Activated naive CD4-positive, alpha-beta T cell treated with anti-CD3 and anti-CD28 coated beads, Interleukin-2, amount 50 U/mL, for 24 hours (primary cell): ENCODE measurements at regions not wholly inside any gene's neighbourhood (a gene's known extent, or its start where the extent isn't known, plus 50 kb on each side); places are given as distances from the start of the nearest gene placed in this dataset.
A peak's percentile ranks its signal among the peaks of the same experiment; 100 is the strongest.

Experiments
- H3K27ac Mint-ChIP-seq: one replicate; pipeline ENCODE4 v1.8.0; 2021; ENCODE audit warnings: mild to moderate bottlenecking, mixed read lengths
- H3K27me3 Mint-ChIP-seq: one replicate; pipeline ENCODE4 v1.8.0; 2021; ENCODE audit warnings: mixed read lengths
- H3K36me3 Mint-ChIP-seq: one replicate; pipeline ENCODE4 v1.8.0; 2021; ENCODE audit warnings: mixed read lengths
- H3K4me1 Mint-ChIP-seq: one replicate; pipeline ENCODE4 v1.8.0; 2021; ENCODE audit warnings: mixed read lengths
- H3K4me3 Mint-ChIP-seq: one replicate; pipeline ENCODE4 v1.8.0; 2021; ENCODE audit warnings: mild to moderate bottlenecking, mixed read lengths
- H3K9me3 Mint-ChIP-seq: one replicate; pipeline ENCODE4 v1.8.0; 2021; ENCODE audit warnings: mixed read lengths

- H3K36me3 Mint-ChIP-seq, result no peaks in the 10 kb centered on the region
- H3K4me1 Mint-ChIP-seq, result peaks cover 5% of the 10 kb centered on the region
- no peak overlapping the region for H3K4me3 Mint-ChIP-seq
- no peak overlapping the region for H3K27ac Mint-ChIP-seq
- no peaks in the 10 kb centered on the region for H3K27me3 Mint-ChIP-seq
- no peaks in the 10 kb centered on the region for H3K9me3 Mint-ChIP-seq
These were observed 388.5 kb upstream of the B3GALT2 start for GRCh38 chr1:193574913-193575312.

- Mint-ChIP-seq H3K9me3 (no peaks in the 10 kb centered on the region), H3K4me3 (no peak overlapping the region)
These were observed 383.5 kb upstream of the B3GALT2 start for GRCh38 chr1:193569983-193570269.

GRCh38 chr1:193569096-193569982, 382.9 kb upstream of the B3GALT2 start:
- Mint-ChIP-seq H3K36me3 (no peaks in the 10 kb centered on the region), H3K4me1 (peaks cover 28% of the 10 kb centered on the region), H3K27ac (peak overlapping the region; percentile 63), H3K9me3 (no peaks in the 10 kb centered on the region), H3K27me3 (no peaks in the 10 kb centered on the region), H3K4me3 (peak overlapping the region; percentile 37)

More at GRCh38 chr1:193569983-193570269, 383.5 kb upstream of the B3GALT2 start:
- H3K27me3 Mint-ChIP-seq, result no peaks in the 10 kb centered on the region
- H3K4me1 Mint-ChIP-seq, result peaks cover 28% of the 10 kb centered on the region
- H3K36me3 Mint-ChIP-seq, result no peaks in the 10 kb centered on the region
- peak overlapping the region; percentile 14 for H3K27ac Mint-ChIP-seq

GRCh38 chr1:193568512-193568911, 382.1 kb upstream of the B3GALT2 start:
- H3K9me3 Mint-ChIP-seq, result no peaks in the 10 kb centered on the region
- H3K27ac Mint-ChIP-seq, result no peak overlapping the region
- H3K4me3 Mint-ChIP-seq, result no peak overlapping the region
- H3K27me3 Mint-ChIP-seq, result no peaks in the 10 kb centered on the region
- peaks cover 28% of the 10 kb centered on the region for H3K4me1 Mint-ChIP-seq
- H3K36me3 Mint-ChIP-seq, result no peaks in the 10 kb centered on the region

DNA sequence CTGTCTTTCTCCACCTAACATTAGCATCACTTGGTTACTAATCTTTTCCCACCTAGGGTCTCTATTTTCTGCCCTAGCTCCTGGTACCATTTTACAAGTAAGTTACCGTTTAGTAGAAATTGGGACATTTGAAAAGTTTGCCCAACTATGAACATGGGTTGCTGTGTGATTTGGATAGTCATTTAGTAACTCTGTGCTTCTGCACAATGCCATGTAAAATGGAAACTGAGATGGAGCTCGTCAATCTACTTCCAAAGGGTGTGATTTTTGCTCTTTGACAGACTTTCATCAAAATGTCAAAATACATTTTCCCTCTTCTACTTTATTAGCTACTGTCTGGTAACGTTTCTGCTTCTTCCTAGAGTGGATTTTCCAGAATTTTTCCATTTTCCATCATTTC, 381.5 kb upstream of the B3GALT2 start:
- Mint-ChIP-seq H3K9me3 (no peaks in the 10 kb centered on the region), H3K4me1 (peaks cover 28% of the 10 kb centered on the region), H3K27ac (no peak overlapping the region), H3K27me3 (no peaks in the 10 kb centered on the region), H3K4me3 (no peak overlapping the region), H3K36me3 (no peaks in the 10 kb centered on the region)

- Mint-ChIP-seq H3K36me3 (no peaks in the 10 kb centered on the region), H3K27me3 (no peaks in the 10 kb centered on the region), H3K27ac (peak overlapping the region; percentile 14), H3K4me3 (no peak overlapping the region), H3K4me1 (peaks cover 28% of the 10 kb centered on the region), H3K9me3 (no peaks in the 10 kb centered on the region)
These were observed 380.3 kb upstream of the B3GALT2 start for GRCh38 chr1:193566735-193567134.

DNA sequence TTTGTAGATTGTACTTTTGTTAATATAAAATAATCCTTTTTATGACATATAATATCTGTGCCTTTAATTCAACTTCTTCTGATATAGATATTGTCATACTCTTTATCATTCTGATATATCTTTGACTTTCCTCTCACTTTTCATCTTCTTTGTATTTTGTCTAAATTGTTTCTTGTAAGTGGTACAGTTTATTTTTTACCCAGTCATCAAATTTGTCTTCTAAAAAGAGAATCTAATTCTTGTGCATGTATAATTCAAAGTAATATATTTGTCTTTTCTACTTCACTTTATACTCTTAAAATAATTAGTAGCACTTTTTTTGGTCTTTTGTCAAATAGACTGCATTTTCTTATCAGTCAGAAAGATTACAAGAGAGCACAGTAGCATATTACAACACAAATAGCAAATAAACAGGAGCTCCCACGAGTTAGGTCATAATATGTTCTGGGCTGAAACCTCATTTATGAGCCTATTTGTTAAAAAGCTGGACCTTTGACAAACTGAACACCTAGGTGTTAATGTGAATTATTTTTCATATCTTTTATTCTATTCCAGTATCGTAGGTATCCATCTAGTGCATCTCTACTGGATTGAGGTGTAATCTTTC, 379.7 kb upstream of the B3GALT2 start:
- H3K4me1 Mint-ChIP-seq, result peaks cover 28% of the 10 kb centered on the region
- H3K27me3 Mint-ChIP-seq, result no peaks in the 10 kb centered on the region
- H3K27ac Mint-ChIP-seq, result no peak overlapping the region
- no peaks in the 10 kb centered on the region for H3K9me3 Mint-ChIP-seq
- no peak overlapping the region for H3K4me3 Mint-ChIP-seq
- H3K36me3 Mint-ChIP-seq, result no peaks in the 10 kb centered on the region

DNA sequence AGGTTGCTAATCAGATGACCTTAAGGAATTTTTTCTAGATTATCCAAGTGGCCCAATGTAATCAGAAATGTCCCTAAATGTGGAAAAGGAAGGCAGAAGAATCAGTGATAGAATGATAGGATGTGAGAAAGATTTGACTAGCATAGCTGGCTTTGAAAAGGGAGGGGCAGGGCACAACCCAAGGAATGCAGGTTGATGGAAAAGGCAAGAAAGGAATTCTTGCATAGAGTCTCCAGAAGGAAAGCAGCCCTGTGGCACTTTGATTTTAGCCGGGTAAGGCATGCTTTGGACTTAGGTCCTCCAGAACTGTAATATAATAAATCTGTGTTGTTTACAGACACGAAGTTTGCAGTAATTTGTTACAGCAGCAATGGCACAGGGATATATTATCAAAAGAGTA, 375.7 kb upstream of the B3GALT2 start:
- H3K36me3 Mint-ChIP-seq, result no peaks in the 10 kb centered on the region
- H3K27ac Mint-ChIP-seq, result no peak overlapping the region

GRCh38 chr1:193558491-193559028, 372.1 kb upstream of the B3GALT2 start:
- Mint-ChIP-seq H3K36me3 (no peaks in the 10 kb centered on the region), H3K4me3 (no peak overlapping the region)

More for the DNA sequence above, 375.7 kb upstream of the B3GALT2 start:
- H3K27me3 Mint-ChIP-seq, result no peaks in the 10 kb centered on the region
- peaks cover 17% of the 10 kb centered on the region for H3K4me1 Mint-ChIP-seq
- H3K9me3 Mint-ChIP-seq, result no peaks in the 10 kb centered on the region
- no peak overlapping the region for H3K4me3 Mint-ChIP-seq

GRCh38 chr1:193555662-193556441, 369.4 kb upstream of the B3GALT2 start:
- H3K27me3 Mint-ChIP-seq, result no peaks in the 10 kb centered on the region
- no peaks in the 10 kb centered on the region for H3K9me3 Mint-ChIP-seq
- no peaks in the 10 kb centered on the region for H3K36me3 Mint-ChIP-seq
- H3K4me3 Mint-ChIP-seq, result no peak overlapping the region
- H3K27ac Mint-ChIP-seq, result no peak overlapping the region
- peaks cover 17% of the 10 kb centered on the region for H3K4me1 Mint-ChIP-seq

More at GRCh38 chr1:193558491-193559028, 372.1 kb upstream of the B3GALT2 start:
- H3K27me3 Mint-ChIP-seq, result no peaks in the 10 kb centered on the region
- H3K9me3 Mint-ChIP-seq, result no peaks in the 10 kb centered on the region
- H3K27ac Mint-ChIP-seq, result peak overlapping the region; percentile 48
- H3K4me1 Mint-ChIP-seq, result peaks cover 17% of the 10 kb centered on the region

GRCh38 chr1:193553564-193553963, 367.2 kb upstream of the B3GALT2 start:
- Mint-ChIP-seq H3K4me3 (no peak overlapping the region), H3K27me3 (no peaks in the 10 kb centered on the region), H3K27ac (no peak overlapping the region), H3K9me3 (no peaks in the 10 kb centered on the region), H3K4me1 (peaks cover 11% of the 10 kb centered on the region), H3K36me3 (no peaks in the 10 kb centered on the region)

DNA sequence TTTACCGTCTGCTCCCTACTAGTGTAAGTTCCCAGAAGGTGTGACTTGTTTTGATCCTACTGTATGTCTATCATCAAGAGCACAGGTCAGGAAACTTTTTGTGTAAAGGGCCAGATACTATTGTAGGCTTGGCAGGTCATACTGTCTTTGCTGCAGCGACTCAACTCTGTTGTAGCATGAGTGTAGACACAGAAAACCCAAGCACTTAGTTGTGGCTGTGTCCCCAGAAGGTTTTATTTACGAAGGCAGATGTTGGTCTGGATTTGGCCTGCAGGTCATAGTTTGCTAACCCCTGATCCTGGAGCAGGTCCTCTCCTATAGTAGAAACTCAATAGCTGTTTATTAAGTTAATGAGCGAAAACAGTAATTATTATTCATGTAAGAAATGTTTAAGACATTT, 365.9 kb upstream of the B3GALT2 start:
- H3K27ac Mint-ChIP-seq, result no peak overlapping the region
- H3K36me3 Mint-ChIP-seq, result no peaks in the 10 kb centered on the region
- H3K4me3 Mint-ChIP-seq, result no peak overlapping the region
- peaks cover 7% of the 10 kb centered on the region for H3K4me1 Mint-ChIP-seq
- no peaks in the 10 kb centered on the region for H3K27me3 Mint-ChIP-seq
- no peaks in the 10 kb centered on the region for H3K9me3 Mint-ChIP-seq

- Mint-ChIP-seq H3K27ac (no peak overlapping the region), H3K36me3 (no peaks in the 10 kb centered on the region), H3K4me3 (no peak overlapping the region), H3K4me1 (peaks cover 11% of the 10 kb centered on the region), H3K9me3 (no peaks in the 10 kb centered on the region), H3K27me3 (no peaks in the 10 kb centered on the region)
These were observed 362.7 kb upstream of the B3GALT2 start for GRCh38 chr1:193549081-193549480.

DNA sequence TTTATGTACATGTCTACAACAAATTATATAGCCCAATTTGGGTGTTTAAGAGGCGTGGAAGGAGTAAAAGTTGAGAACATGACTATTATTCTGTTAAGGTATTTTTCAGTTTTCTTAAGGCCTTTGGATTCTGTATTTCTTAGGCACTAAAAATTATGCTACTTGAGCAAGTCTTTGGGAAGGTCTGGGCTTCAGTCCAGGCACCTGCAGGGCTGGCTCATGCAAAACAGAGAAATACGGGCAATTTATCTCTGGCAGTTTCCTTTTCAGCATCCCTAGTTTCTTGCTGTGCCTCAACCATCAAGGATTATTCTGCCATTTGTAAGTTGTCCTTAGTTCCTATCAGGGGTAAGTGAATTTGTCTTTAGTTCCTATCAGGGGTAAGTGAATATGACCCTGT, 358.8 kb upstream of the B3GALT2 start:
- no peaks in the 10 kb centered on the region for H3K27me3 Mint-ChIP-seq
- H3K4me1 Mint-ChIP-seq, result peaks cover 38% of the 10 kb centered on the region
- H3K27ac Mint-ChIP-seq, result no peak overlapping the region
- no peaks in the 10 kb centered on the region for H3K36me3 Mint-ChIP-seq
- H3K9me3 Mint-ChIP-seq, result no peaks in the 10 kb centered on the region
- no peak overlapping the region for H3K4me3 Mint-ChIP-seq

DNA sequence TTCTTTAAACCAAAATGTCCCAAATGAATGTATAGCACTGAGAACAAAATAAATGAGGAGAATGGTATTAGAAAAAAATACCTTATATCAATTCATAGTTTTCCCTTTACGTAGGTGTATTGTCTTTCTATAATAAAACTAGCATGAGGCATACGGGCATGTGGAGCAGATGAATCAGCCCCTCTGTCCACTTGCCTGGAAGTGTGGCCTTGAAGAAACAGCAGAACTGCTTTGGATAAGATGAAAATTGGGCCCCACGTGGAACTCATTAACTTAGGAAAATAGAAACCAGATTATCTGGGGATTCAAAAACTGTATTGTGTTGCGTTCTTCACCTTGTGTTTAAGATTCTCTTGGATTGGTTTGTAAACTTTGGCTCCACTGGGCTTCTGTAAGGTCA, 356.8 kb upstream of the B3GALT2 start:
- no peaks in the 10 kb centered on the region for H3K27me3 Mint-ChIP-seq
- H3K9me3 Mint-ChIP-seq, result no peaks in the 10 kb centered on the region
- no peak overlapping the region for H3K27ac Mint-ChIP-seq
- H3K4me1 Mint-ChIP-seq, result peaks cover 53% of the 10 kb centered on the region
- H3K4me3 Mint-ChIP-seq, result no peak overlapping the region
- no peaks in the 10 kb centered on the region for H3K36me3 Mint-ChIP-seq

GRCh38 chr1:193542690-193543089, 356.3 kb upstream of the B3GALT2 start:
- Mint-ChIP-seq H3K27ac (no peak overlapping the region), H3K4me1 (peaks cover 59% of the 10 kb centered on the region), H3K27me3 (no peaks in the 10 kb centered on the region), H3K36me3 (no peaks in the 10 kb centered on the region), H3K9me3 (no peaks in the 10 kb centered on the region), H3K4me3 (no peak overlapping the region)
